ENCODE measurements at regions not wholly inside any gene's neighbourhood (a gene's known extent, or its start where the extent isn't known, plus 50 kb on each side); places are given as distances from the start of the nearest gene placed in this dataset.

DNA sequence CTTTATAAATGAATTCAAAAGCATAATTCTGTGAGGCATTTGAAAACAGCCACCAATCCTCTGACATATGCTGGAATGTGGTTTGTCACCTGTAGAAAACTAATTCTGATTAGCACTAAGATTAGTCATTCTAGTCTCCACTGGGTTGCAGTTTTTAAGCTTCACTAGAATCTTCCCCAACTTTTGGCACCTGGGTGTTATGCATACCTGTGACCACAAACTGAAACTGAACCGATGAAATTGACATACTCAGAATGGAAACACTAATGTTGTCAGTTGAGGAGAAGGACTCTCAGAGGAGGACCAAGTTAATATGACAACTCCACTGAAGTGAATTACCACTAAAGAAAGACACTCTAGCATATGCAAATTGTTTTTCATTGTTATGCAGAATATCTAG lies 285.8 kb upstream of the NEGR1 start:
- TF ChIP-seq, protein P1, sequence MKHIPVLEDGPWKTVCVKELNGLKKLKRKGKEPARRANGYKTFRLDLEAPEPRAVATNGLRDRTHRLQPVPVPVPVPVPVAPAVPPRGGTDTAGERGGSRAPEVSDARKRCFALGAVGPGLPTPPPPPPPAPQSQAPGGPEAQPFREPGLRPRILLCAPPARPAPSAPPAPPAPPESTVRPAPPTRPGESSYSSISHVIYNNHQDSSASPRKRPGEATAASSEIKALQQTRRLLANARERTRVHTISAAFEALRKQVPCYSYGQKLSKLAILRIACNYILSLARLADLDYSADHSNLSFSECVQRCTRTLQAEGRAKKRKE (CRISPR knock-in tag; IDR thresholded peaks at IDR 0.05; ENCODE audit: low read depth): no peak
- TF ChIP-seq JUNB (IDR thresholded peaks at IDR 0.05) (no peak), ZNF302 (CRISPR knock-in tag; IDR thresholded peaks at IDR 0.05) (no peak), CHD2 (IDR thresholded peaks at IDR 0.05; ENCODE audit: low read length, partially characterized antibody) (no peak), NPAS2 (CRISPR knock-in tag; IDR thresholded peaks at IDR 0.05; ENCODE audit: borderline replicate concordance) (no peak), JUN (IDR thresholded peaks at IDR 0.05) (no peak), ZFP36 (IDR thresholded peaks at IDR 0.05; ENCODE audit: borderline replicate concordance, partially characterized antibody) (no peak), ZC3H11A (IDR thresholded peaks at IDR 0.05) (no peak)
- TF ChIP-seq, protein P2, sequence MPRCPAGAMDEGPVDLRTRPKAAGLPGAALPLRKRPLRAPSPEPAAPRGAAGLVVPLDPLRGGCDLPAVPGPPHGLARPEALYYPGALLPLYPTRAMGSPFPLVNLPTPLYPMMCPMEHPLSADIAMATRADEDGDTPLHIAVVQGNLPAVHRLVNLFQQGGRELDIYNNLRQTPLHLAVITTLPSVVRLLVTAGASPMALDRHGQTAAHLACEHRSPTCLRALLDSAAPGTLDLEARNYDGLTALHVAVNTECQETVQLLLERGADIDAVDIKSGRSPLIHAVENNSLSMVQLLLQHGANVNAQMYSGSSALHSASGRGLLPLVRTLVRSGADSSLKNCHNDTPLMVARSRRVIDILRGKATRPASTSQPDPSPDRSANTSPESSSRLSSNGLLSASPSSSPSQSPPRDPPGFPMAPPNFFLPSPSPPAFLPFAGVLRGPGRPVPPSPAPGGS (IDR thresholded peaks at IDR 0.05): no peak
- CTCF ChIA-PET: no interaction called here
- Histone ChIP-seq H3K4me3 (no peak overlapping the region), H3K27ac (no peak overlapping the region), H3K4me2 (no peak overlapping the region), H3K4me1 (no peaks in the 10 kb centered on the region), H3K9me3 (no peaks in the 10 kb centered on the region)
- DNase-seq (ENCODE audit: low read depth in 1 of 2, low spot score in 1 of 2): no peak
- no peak for ATAC-seq
- 0% methylated on average over 1 of the region's 1 CpG for WGBS (ENCODE audit: missing lambda C conversion rate)
- POLR2A ChIA-PET: no interaction called here
- FAIRE-seq: no peak

DNA sequence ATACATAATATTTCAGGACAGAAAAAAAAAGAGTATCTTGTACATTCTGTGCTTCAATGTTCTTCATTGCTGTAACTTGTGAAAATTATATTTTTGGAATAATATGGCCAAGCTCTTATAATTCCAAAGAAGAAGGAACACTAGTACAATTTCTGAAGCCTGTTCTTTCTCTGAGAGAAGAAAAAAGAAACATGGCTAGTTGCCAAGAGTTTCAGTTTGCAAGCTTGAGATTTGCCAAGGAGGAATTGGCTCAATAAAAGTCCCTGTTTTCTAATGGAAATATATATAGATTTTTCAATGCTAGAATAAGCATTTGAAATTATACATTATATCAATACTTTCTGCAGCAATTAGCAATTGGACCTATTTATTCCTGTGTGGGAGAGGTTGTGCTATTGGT lies 285.2 kb upstream of the NEGR1 start:
- DNase-seq (ENCODE audit: low read depth in 1 of 2, low spot score in 1 of 2) (no peak), ATAC-seq (no peak), FAIRE-seq (no peak)
- ChIA-PET POLR2A (no interaction called here), CTCF (no interaction called here)
- Histone ChIP-seq H3K4me3 (no peak overlapping the region), H3K4me1 (no peaks in the 10 kb centered on the region), H3K9me3 (no peaks in the 10 kb centered on the region), H3K4me2 (no peak overlapping the region), H3K27ac (no peak overlapping the region)
- TF ChIP-seq NPAS2 (CRISPR knock-in tag; IDR thresholded peaks at IDR 0.05; ENCODE audit: borderline replicate concordance) (no peak), BHLHE40 (IDR thresholded peaks at IDR 0.05; ENCODE audit: low read depth, low read length) (no peak), ZSCAN20 (CRISPR knock-in tag; IDR thresholded peaks at IDR 0.05) (no peak), SREBF2 (IDR thresholded peaks at IDR 0.05) (no peak), NR3C1 (IDR thresholded peaks at IDR 0.05) (no peak), HOXB13 (CRISPR knock-in tag; IDR thresholded peaks at IDR 0.05; ENCODE audit: low read depth) (no peak), CBX8 (IDR thresholded peaks at IDR 0.05) (no peak), RARB (CRISPR knock-in tag; IDR thresholded peaks at IDR 0.05) (no peak), MAFK (IDR thresholded peaks at IDR 0.05; ENCODE audit: partially characterized antibody) (no peak), JUNB (IDR thresholded peaks at IDR 0.05) (no peak), TFCP2L1 (CRISPR knock-in tag; IDR thresholded peaks at IDR 0.05) (no peak), PHF8 (IDR thresholded peaks at IDR 0.05; ENCODE audit: borderline replicate concordance, low read depth) (no peak), MAZ (IDR thresholded peaks at IDR 0.05; ENCODE audit: borderline replicate concordance, low read depth, low read length) (no peak)
- TF ChIP-seq, protein P2 (IDR thresholded peaks at IDR 0.05): no peak
- TF ChIP-seq, protein P1 (CRISPR knock-in tag; IDR thresholded peaks at IDR 0.05; ENCODE audit: low read depth): no peak
- TF ChIP-seq, protein P3, sequence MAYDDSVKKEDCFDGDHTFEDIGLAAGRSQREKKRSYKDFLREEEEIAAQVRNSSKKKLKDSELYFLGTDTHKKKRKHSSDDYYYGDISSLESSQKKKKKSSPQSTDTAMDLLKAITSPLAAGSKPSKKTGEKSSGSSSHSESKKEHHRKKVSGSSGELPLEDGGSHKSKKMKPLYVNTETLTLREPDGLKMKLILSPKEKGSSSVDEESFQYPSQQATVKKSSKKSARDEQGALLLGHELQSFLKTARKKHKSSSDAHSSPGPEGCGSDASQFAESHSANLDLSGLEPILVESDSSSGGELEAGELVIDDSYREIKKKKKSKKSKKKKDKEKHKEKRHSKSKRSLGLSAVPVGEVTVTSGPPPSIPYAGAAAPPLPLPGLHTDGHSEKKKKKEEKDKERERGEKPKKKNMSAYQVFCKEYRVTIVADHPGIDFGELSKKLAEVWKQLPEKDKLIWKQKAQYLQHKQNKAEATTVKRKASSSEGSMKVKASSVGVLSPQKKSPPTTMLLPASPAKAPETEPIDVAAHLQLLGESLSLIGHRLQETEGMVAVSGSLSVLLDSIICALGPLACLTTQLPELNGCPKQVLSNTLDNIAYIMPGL (CRISPR knock-in tag; IDR thresholded peaks at IDR 0.05; ENCODE audit: borderline replicate concordance): no peak
